Left lobe of liver (tissue), 2 donors: ENCODE measurements at regions not wholly inside any gene's neighbourhood (a gene's known extent, or its start where the extent isn't known, plus 50 kb on each side); places are given as distances from the start of the nearest gene placed in this dataset.

ENCODE experiments used
- ATAC-seq: fragments of 200-7000 bp; cut with Tn5 transposase; one replicate; pipeline ENCODE4 v1.9.1; 2020; ENCODE audit warnings: mild to moderate bottlenecking, moderate library complexity
- DNase-seq: peaks from one replicate; pipeline ENCODE4 v3.0.0-alpha.2; 2020; ENCODE audit warnings: low spot score
- donor health status: DM: no; HTN: no; CAD: no; lungs with moderate emphysema.
- donor health status: DM: no; HTN: yes; CAD: no.

DNA sequence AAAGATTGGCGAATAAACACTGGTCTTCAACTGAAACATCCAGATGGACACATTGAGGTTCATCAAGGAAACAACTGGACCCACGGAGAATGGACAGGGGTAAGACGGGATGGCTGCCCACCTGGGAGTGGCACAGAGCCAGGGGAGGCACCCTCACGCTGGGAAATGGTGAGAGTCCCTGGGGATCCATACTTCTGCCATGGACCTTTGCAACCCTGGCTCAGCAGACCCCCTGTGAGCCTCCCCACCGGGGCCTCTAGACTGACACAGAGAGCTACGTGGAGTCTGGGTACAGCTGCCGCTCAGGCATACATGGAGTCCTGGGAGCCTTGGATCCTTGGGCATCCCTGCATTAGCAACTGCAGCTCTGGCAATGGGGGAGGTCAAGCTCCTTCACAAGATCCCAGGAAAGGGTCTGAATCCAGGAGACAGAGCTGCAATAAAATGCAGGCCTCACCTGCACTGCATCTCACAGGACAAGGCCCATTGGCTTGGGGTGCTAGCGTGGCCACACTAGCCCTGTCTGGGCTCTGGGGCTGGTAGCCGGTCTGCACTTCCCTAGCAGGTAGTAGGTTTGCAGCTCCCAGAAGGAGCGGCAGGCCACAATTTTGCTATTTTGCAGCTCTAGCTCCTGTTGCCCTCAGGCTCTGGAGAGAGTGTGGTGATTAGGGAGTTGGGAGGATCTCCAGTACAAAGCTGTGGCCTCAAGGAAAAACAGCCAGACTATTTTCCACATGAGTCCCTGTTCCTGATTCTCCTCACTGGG is 496.4 kb upstream of the LRRC4C start:
- DNase-seq (no peak), ATAC-seq (no peak)

DNA sequence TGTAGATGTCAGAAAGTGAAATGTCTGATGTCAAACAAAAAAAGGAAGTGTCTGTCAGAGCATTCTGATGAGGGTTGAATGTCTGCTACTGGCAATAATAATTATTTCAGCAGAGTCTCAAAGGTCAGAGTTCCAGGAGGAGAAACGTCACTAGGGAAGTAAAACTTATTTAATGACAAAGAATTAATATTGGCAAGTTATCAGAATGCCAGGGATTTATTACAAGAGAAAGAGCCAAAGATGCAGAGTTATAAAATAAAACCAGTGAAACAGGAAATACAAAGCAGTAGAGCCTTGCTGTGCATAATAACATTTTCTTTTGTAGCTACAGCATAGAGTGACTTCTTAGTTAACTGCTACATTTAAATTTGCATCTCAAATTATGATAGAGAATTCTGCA is 504.0 kb upstream of the LRRC4C start:
- ATAC-seq (no peak), DNase-seq (no peak)

DNA sequence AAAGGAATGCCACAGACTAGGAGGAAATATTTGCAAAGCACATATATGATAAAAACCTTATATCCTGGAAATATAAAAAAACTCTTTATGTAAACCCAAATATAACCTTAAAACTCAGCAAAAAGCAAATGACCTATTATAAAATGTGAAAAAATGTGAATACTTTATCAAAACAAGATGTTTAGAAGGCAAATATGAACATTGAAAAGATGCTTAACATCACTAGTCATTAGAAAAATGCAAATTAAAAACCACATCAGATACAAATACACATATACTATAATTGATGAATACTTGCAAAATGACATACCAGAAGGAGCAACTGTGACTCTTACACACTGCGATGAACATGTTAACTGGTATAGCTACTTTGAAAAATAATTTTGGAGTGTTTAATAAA is 511.2 kb upstream of the LRRC4C start:
- no peak for ATAC-seq
- no peak for DNase-seq

GRCh38 chr11:41971592-41971991 is 512.1 kb upstream of the LRRC4C start:
- ATAC-seq (no peak), DNase-seq (no peak)

- DNase-seq, result no peak
- ATAC-seq, result no peak
Observed at GRCh38 chr11:41978945-41979344, 519.5 kb upstream of the LRRC4C start.

DNA sequence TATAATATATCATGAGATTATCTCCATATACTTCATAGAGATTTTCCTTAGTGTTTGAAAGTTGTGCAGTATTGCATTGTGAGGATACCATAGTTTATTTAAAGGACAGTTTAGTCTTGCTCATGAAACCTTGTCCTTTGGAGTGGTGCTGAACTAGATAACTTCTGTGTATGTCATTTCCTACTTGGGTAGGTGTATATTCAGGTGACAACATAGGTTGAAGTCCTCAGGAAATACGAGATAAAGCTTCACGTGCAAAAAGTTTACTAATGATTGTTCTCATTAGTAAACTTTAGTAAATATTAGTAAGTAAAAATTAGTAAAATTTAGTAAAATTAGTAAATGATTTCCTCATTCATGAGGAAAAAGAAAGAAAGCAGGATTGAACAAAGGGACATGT is 521.3 kb upstream of the LRRC4C start:
- ATAC-seq (no peak), DNase-seq (no peak)

DNA sequence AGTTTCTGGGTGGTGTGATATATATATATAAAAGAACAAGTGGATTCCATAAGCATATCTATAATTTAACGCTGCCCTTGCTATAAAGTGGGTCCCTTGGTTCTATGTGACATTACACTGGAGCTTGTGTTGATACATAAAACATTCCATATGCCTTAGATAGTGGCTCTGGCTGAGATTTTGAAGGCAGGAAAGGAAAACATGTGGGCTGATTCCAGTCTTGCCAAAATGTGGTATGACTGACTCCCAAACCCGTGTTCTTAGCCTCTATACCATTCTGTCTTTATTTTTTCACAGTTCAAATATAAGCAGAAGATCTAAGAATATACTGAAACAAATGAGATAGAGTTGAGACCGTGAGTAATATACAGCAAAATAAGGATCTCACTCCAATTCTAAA is 522.8 kb upstream of the LRRC4C start:
- no peak for DNase-seq

GRCh38 chr11:41982975-41983374 is 523.5 kb upstream of the LRRC4C start:
- DNase-seq (no peak), ATAC-seq (no peak)

More for the DNA sequence above, 522.8 kb upstream of the LRRC4C start:
- no peak for ATAC-seq

- DNase-seq (no peak), ATAC-seq (no peak)
Observed at GRCh38 chr11:41983475-41983874, 524.0 kb upstream of the LRRC4C start.

DNA sequence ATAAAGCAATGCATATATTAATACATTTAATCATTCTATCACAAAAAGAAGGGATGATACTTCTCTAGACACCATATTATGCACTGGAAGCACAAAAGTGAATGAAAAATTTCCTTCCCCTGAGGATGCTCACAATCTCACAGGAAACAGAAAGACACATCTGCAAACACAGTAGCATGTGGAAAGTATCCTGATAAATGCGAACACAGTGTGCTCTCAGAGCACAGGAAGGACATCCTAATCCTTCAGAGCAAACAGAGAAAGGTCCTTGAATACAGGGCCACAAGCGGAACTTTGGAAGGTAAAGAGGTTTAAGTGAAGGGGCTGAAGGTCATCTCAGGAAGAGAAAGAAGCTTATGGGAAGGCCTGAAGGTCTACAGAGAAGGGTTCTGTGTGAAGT is 524.6 kb upstream of the LRRC4C start:
- DNase-seq, result no peak
- no peak for ATAC-seq

GRCh38 chr11:41985799-41986198 is 526.3 kb upstream of the LRRC4C start:
- ATAC-seq (no peak), DNase-seq (no peak)

- ATAC-seq, result no peak
- DNase-seq, result no peak
Observed at GRCh38 chr11:41988951-41989572, 529.6 kb upstream of the LRRC4C start.

DNA sequence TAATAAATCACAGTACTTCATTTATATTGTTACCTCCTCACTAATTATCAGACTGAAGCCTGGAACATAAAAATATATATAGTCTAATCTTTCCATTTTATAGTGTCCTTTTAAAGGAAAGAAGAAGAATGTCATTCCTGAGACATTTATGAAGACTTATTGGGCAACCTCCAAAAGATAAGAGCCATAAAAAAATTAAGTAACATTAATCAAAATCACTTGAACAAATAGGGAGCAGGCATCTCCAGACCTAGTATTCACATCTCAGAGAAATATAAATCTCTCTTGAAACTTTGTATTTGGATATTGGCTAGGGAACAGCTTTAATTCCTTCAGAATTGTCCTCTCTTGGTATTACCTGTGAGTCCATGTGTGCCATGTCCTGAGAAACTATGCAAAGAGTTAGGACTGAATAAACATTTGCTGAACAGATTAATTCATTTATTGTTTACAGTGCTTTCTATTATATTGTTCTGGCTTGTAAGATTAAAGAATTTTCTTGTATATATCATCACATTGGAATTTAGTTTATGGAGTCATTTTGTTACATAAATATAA is 530.5 kb upstream of the LRRC4C start:
- DNase-seq (no peak), ATAC-seq (no peak)

- no peak for ATAC-seq
Observed at GRCh38 chr11:41996533-41996932, 537.1 kb upstream of the LRRC4C start.

DNA sequence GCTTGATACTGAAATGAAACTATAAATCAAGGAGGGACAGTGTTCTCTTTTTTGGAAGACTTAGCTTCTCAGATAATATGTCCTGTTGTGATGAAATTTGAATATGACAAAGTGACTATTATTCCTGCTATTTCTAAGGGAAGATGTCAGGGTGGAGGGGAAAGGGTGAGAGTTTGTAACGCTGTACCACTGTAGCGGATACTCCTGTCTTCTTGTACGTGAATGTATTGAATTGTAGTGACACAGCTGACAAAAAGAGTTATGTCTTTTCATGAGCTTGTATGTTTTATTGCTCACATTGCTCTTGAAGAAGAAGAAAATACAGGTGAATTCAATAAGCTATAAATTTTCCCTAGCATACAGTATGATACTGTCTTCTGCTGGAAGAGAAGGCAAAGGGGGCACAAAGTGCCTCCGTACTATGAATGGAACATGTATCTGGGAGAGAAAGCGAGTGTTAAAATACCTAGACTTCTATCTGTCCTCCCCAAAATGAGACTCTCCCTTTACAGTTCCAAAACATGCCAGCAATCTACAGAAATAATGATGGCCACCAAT is 538.5 kb upstream of the LRRC4C start:
- ATAC-seq (no peak), DNase-seq (no peak)

More at GRCh38 chr11:41996533-41996932, 537.1 kb upstream of the LRRC4C start:
- DNase-seq, result no peak

- DNase-seq, result no peak
- no peak for ATAC-seq
Observed at GRCh38 chr11:41999066-41999465, 539.6 kb upstream of the LRRC4C start.

DNA sequence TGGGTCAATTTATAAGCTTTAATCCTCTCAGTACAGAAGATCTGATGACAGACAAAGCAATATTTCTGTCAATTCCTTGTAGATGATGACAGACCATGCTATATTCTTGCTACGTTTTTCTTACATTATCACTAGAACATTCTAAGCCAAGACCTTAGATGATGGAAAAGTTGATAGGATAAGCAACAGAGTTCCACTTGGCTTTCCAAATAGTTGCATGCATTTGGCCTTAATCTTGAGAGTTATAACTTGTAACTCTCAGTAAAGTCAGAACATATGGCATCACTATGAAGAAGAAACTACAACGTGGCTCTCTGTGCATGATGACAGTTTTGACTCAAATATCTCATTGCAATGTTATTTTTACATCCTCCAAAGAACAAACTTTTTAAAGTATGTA is 544.3 kb upstream of the LRRC4C start:
- ATAC-seq, result no peak
- no peak for DNase-seq

DNA sequence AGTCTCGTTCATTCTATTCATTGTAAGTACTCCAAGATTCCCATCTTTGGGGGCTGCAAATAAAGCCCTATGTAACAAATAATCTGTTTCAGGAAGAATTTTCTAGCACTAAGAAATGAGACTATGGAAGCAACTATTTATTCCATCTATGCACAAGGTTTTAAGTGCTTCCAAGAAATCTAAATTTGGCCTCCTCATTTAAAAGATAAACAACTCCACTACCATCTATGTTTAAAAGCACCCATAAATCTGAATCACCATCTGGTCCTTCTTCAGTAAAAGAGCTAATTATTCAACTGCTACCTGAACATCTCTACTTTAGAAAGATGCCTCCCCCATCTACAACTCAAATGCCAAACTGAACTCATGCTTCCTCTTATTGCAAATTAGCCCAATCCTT is 547.3 kb upstream of the LRRC4C start:
- ATAC-seq, result no peak

GRCh38 chr11:42012271-42012670 is 552.8 kb upstream of the LRRC4C start:
- DNase-seq, result no peak
- ATAC-seq, result no peak

More for the DNA sequence above, 547.3 kb upstream of the LRRC4C start:
- no peak for DNase-seq

DNA sequence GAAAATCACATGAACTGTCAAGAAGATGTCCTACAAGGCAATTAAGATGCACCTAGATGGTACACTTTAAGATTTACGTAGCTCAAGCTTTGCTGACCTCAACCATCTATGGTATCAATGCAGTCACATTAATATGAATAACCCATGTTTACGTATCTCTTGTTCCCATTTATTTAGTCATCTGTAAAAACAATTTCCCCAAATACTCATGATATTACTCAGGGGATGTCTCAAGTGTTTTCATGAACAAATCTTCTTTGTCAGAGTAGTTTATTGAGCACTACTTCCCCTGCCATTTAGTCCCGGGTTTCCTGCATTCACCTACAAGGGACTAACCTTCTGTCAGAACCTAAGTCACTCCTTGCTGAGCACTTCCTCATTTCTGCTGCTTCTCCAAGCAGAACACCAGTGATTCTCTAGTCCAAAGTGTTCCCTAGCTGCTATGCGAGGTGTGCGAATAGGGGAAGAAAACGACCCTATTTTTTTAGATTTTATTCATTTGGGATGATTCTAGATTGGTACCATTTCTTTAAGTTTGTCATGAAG is 554.3 kb upstream of the LRRC4C start:
- ATAC-seq (no peak), DNase-seq (no peak)

- DNase-seq (no peak), ATAC-seq (no peak)
Observed at GRCh38 chr11:42021911-42022310, 562.5 kb upstream of the LRRC4C start.

GRCh38 chr11:42023267-42023666 is 563.8 kb upstream of the LRRC4C start:
- no peak for DNase-seq
- ATAC-seq, result no peak
